HEK293T (cell line): ENCODE measurements at regions not wholly inside any gene's neighbourhood (a gene's known extent, or its start where the extent isn't known, plus 50 kb on each side); places are given as distances from the start of the nearest gene placed in this dataset.

ENCODE experiments used
- ARNT ChIP-seq: fragments of 450-650 bp; IDR thresholded peaks from 2 replicates; pipeline ENCODE4 v1.6.1; 2017; ENCODE audit warnings: mild to moderate bottlenecking
- ELF4 ChIP-seq: fragments of 450-650 bp; IDR thresholded peaks from 2 replicates; pipeline ENCODE4 v1.6.1; 2017; ENCODE audit warnings: antibody characterized with exemption
- FOXK2 ChIP-seq: fragments of 450-650 bp; IDR thresholded peaks from 2 replicates; pipeline ENCODE4 v1.6.1; 2016; ENCODE audit warnings: mild to moderate bottlenecking
- FOXM1 ChIP-seq: fragments of 450-650 bp; IDR thresholded peaks from 2 replicates; pipeline ENCODE4 v1.6.1; 2017; ENCODE audit warnings: mild to moderate bottlenecking, borderline replicate concordance
- HDGF ChIP-seq: fragments of 450-650 bp; IDR thresholded peaks from 2 replicates; pipeline ENCODE4 v1.6.1; 2017; ENCODE audit warnings: antibody characterized with exemption, borderline replicate concordance
- PKNOX1 ChIP-seq: fragments of 450-650 bp; IDR thresholded peaks from 2 replicates; pipeline ENCODE4 v1.6.1; 2016
- SP1 ChIP-seq: fragments of 450-650 bp; IDR thresholded peaks from 2 replicates; pipeline ENCODE4 v1.6.1; 2017
- ZNF384 ChIP-seq: fragments of 450-650 bp; IDR thresholded peaks from 2 replicates; pipeline ENCODE4 v1.6.1; 2016

DNA sequence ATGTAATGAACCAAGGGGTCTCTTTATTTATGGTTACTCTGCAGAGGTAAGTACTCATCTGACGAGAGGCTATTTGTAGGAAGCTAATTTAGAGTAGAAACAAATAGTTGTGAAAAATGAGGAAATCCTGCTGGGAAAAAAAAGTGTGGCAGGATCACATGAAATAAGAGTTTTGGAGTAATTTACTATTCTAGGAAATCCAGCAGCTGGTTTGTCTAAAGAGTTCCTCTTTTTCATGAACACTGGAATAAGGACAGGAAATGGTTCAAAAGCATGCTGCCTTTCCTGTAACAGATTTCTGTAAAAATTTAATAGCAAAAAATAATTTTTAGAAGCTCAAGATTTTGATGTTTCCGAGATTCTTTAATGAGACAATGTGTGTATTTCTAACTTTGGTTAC, 177.3 kb downstream of the CHRM3 start:
- no peak for TF ChIP-seq ARNT
- TF ChIP-seq ZNF384 = no peak
- no peak for TF ChIP-seq SP1
- no peak for TF ChIP-seq FOXK2
- no peak for TF ChIP-seq ELF4
- TF ChIP-seq HDGF = no peak
- no peak for TF ChIP-seq FOXM1
- no peak for TF ChIP-seq PKNOX1
